ENCODE measurements at regions not wholly inside any gene's neighbourhood (a gene's known extent, or its start where the extent isn't known, plus 50 kb on each side); places are given as distances from the start of the nearest gene placed in this dataset.

DNA sequence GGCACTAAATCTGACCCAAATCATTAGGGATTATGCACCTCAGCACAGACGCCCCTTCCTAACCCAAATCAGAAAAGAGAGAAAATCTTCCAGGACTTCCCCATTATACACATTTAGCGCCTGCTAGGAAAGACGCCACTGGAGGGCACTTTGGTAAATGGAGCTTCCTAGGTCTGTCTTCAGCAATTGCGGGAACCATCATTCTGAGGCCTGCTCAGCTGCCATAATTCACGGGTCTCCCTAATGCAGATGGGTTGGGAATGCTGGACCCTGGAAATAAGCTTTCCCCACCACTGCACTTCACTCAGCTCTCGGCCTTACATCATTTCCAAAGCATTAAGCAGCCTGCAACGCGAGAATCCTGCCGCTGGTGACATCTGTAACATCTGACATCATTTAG, 86.2 kb upstream of the OPCML start:
- TF ChIP-seq CTCF (IDR thresholded peaks at IDR 0.05; ENCODE audit: poor library complexity, severe bottlenecking) (no peak), EP300 (conservative IDR thresholded peaks at IDR 0.05; ENCODE audit: poor library complexity, severe bottlenecking) (no peak), RAD21 (conservative IDR thresholded peaks at IDR 0.05) (no peak), EZH2 (IDR thresholded peaks at IDR 0.05; ENCODE audit: borderline replicate concordance, insufficient read depth, low read length, poor library complexity, severe bottlenecking) (no peak), TAF1 (IDR thresholded peaks at IDR 0.05; ENCODE audit: low read depth) (no peak), SMC3 (conservative IDR thresholded peaks at IDR 0.05; ENCODE audit: poor library complexity) (no peak)

All from neural cell (in vitro differentiated cells).